IPS DF 6.9 (cell line): ENCODE measurements at regions not wholly inside any gene's neighbourhood (a gene's known extent, or its start where the extent isn't known, plus 50 kb on each side); places are given as distances from the start of the nearest gene placed in this dataset.

Experiments
- DNase-seq: peaks from one replicate; pipeline ENCODE4 v3.0.0-alpha.2; 2013; ENCODE audit warnings: low read depth, low spot score
- H3K27ac ChIP-seq: one replicate; pipeline ENCODE4 v1.5.1; 2013; ENCODE audit warnings: low read length, control low read depth
- H3K27me3 ChIP-seq: 2 replicates; pipeline ENCODE4 v1.6.1; 2013; ENCODE audit warnings: mild to moderate bottlenecking, low read length; ENCODE audit not compliant: control insufficient read depth, insufficient read depth
- H3K36me3 ChIP-seq: 2 replicates; pipeline ENCODE4 v1.6.1; 2013; ENCODE audit warnings: low read length; ENCODE audit not compliant: control insufficient read depth, insufficient read depth
- H3K4me1 ChIP-seq: 2 replicates; pipeline ENCODE4 v1.6.1; 2013; ENCODE audit warnings: low read length; ENCODE audit not compliant: control insufficient read depth, insufficient read depth
- H3K4me3 ChIP-seq: 2 replicates; pipeline ENCODE4 v1.5.1; 2013; ENCODE audit warnings: mild to moderate bottlenecking, low read length
- H3K9me3 ChIP-seq: 2 replicates; pipeline ENCODE4 v1.6.1; 2013; ENCODE audit warnings: low read length, inconsistent platforms; ENCODE audit not compliant: control insufficient read depth, insufficient read depth
- WGBS: extraction: QIAGEN DNeasy Blood & Tissue Kit; methylation state at CpG from one replicate; pipeline ENCODE4 v1.1.7; 2013; ENCODE audit warnings: mixed read lengths, missing lambda C conversion rate; ENCODE audit not compliant: insufficient read length, insufficient coverage; 5-methylcytosine and 5-hydroxymethylcytosine counted together

- WGBS, result no CpG with 5 or more reads among the region's 5 CpGs
- DNase-seq, result no peak
- H3K36me3 ChIP-seq, result no peaks in the 10 kb centered on the region
- no peak overlapping the region for H3K4me3 ChIP-seq
- no peaks in the 10 kb centered on the region for H3K9me3 ChIP-seq
- H3K27ac ChIP-seq, result no peak overlapping the region
- H3K4me1 ChIP-seq, result no peaks in the 10 kb centered on the region; the same call in 1 of the 2 replicates
- H3K27me3 ChIP-seq, result no peaks in the 10 kb centered on the region
Observed at GRCh38 chr15:69954666-69955065, 143.1 kb downstream of the TLE3 start.

- Histone ChIP-seq H3K9me3 (no peaks in the 10 kb centered on the region), H3K36me3 (no peaks in the 10 kb centered on the region), H3K4me1 (no peaks in the 10 kb centered on the region; the same call in 1 of the 2 replicates), H3K4me3 (no peak overlapping the region), H3K27ac (no peak overlapping the region), H3K27me3 (no peaks in the 10 kb centered on the region)
- no peak for DNase-seq
- WGBS, result no CpG with 5 or more reads among the region's 9 CpGs
Observed at GRCh38 chr15:69955240-69955894, 142.3 kb downstream of the TLE3 start.

- H3K4me3 ChIP-seq, result no peak overlapping the region
- no peaks in the 10 kb centered on the region for H3K36me3 ChIP-seq
- whole genome bisulfite sequencing, result no CpG with 5 or more reads among the region's 5 CpGs
- no peaks in the 10 kb centered on the region; the same call in 1 of the 2 replicates for H3K4me1 ChIP-seq
- no peak overlapping the region for H3K27ac ChIP-seq
- H3K9me3 ChIP-seq, result no peaks in the 10 kb centered on the region
- DNase-seq, result no peak
- no peaks in the 10 kb centered on the region for H3K27me3 ChIP-seq
Observed at GRCh38 chr15:69956417-69956816, 141.3 kb downstream of the TLE3 start.

- no peak overlapping the region for H3K27ac ChIP-seq
- H3K36me3 ChIP-seq, result no peaks in the 10 kb centered on the region
- H3K4me3 ChIP-seq, result no peak overlapping the region
- DNase-seq, result no peak
- WGBS, result no CpG with 5 or more reads among the region's 4 CpGs
- no peaks in the 10 kb centered on the region for H3K9me3 ChIP-seq
- H3K27me3 ChIP-seq, result no peaks in the 10 kb centered on the region
- no peaks in the 10 kb centered on the region; the same call in 1 of the 2 replicates for H3K4me1 ChIP-seq
Observed at GRCh38 chr15:69957175-69957574, 140.5 kb downstream of the TLE3 start.

- Histone ChIP-seq H3K4me3 (no peak overlapping the region), H3K27me3 (no peaks in the 10 kb centered on the region), H3K36me3 (no peaks in the 10 kb centered on the region), H3K9me3 (no peaks in the 10 kb centered on the region), H3K4me1 (no peaks in the 10 kb centered on the region; the same call in 1 of the 2 replicates), H3K27ac (no peak overlapping the region)
- WGBS, result no CpG with 5 or more reads among the region's 3 CpGs
- no peak for DNase-seq
Observed at GRCh38 chr15:69958496-69959084, 139.1 kb downstream of the TLE3 start.

- DNase-seq, result no peak
- Histone ChIP-seq H3K27ac (no peak overlapping the region), H3K4me3 (no peak overlapping the region), H3K36me3 (no peaks in the 10 kb centered on the region), H3K27me3 (no peaks in the 10 kb centered on the region), H3K9me3 (no peaks in the 10 kb centered on the region), H3K4me1 (no peaks in the 10 kb centered on the region)
- WGBS, result no CpG with 5 or more reads among the region's 1 CpG
Observed at GRCh38 chr15:69962561-69962960, 135.2 kb downstream of the TLE3 start.

GRCh38 chr15:69963385-69963784 is 134.3 kb downstream of the TLE3 start:
- no peak for DNase-seq
- Histone ChIP-seq H3K4me3 (no peak overlapping the region), H3K27me3 (no peaks in the 10 kb centered on the region), H3K27ac (no peak overlapping the region), H3K9me3 (no peaks in the 10 kb centered on the region), H3K4me1 (no peaks in the 10 kb centered on the region), H3K36me3 (no peaks in the 10 kb centered on the region)

GRCh38 chr15:69971771-69972170 is 125.9 kb downstream of the TLE3 start:
- no peak overlapping the region for H3K27ac ChIP-seq
- no peaks in the 10 kb centered on the region for H3K9me3 ChIP-seq
- H3K4me1 ChIP-seq, result no peaks in the 10 kb centered on the region
- no peak for DNase-seq
- no peaks in the 10 kb centered on the region for H3K27me3 ChIP-seq
- H3K4me3 ChIP-seq, result no peak overlapping the region
- WGBS, result no CpG with 5 or more reads among the region's 2 CpGs
- no peaks in the 10 kb centered on the region for H3K36me3 ChIP-seq

- Histone ChIP-seq H3K4me1 (no peaks in the 10 kb centered on the region), H3K36me3 (no peaks in the 10 kb centered on the region), H3K9me3 (no peaks in the 10 kb centered on the region), H3K27me3 (no peaks in the 10 kb centered on the region), H3K27ac (no peak overlapping the region), H3K4me3 (no peak overlapping the region)
- WGBS, result no CpG with 5 or more reads among the region's 3 CpGs
- no peak for DNase-seq
Observed at GRCh38 chr15:69972436-69972835, 125.3 kb downstream of the TLE3 start.

GRCh38 chr15:69973102-69973714 is 124.5 kb downstream of the TLE3 start:
- H3K4me1 ChIP-seq, result no peaks in the 10 kb centered on the region
- H3K27me3 ChIP-seq, result no peaks in the 10 kb centered on the region
- no peak overlapping the region for H3K4me3 ChIP-seq
- DNase-seq, result no peak
- no peaks in the 10 kb centered on the region for H3K9me3 ChIP-seq
- H3K36me3 ChIP-seq, result no peaks in the 10 kb centered on the region
- whole genome bisulfite sequencing, result no CpG with 5 or more reads among the region's 6 CpGs
- H3K27ac ChIP-seq, result no peak overlapping the region
